T-helper 1 cell (primary cell): ENCODE measurements at regions not wholly inside any gene's neighbourhood (a gene's known extent, or its start where the extent isn't known, plus 50 kb on each side); places are given as distances from the start of the nearest gene placed in this dataset.
"Not testable (repeated sequence)": the region's sequence is repeated elsewhere in the genome, so short reads cannot be mapped to it uniquely, and the experiment has no call there.

Experiments used
- DNase-seq, 5 donors: peaks; one replicate each; pipeline ENCODE4 v3.0.0-alpha.2; 2012 to 2020

GRCh38 chr15:31221936-31222515 lies 104.6 kb upstream of the KLF13 start:
- DNase-seq, result no peak

- no peak for DNase-seq
Observed at GRCh38 chr15:31222773-31223341, 103.8 kb upstream of the KLF13 start.

- DNase-seq, result no peak
Observed at GRCh38 chr15:31223478-31224350, 102.9 kb upstream of the KLF13 start.

GRCh38 chr15:31224661-31225060 lies 102.0 kb upstream of the KLF13 start:
- DNase-seq, result not testable (repeated sequence)

GRCh38 chr15:31225356-31225955 lies 101.2 kb upstream of the KLF13 start:
- DNase-seq, result no peak

GRCh38 chr15:31226021-31226420 lies 100.6 kb upstream of the KLF13 start:
- DNase-seq, result no peak

- DNase-seq, result no peak
Observed at GRCh38 chr15:31227235-31227634, 99.4 kb upstream of the KLF13 start.

GRCh38 chr15:31228011-31228484 lies 98.6 kb upstream of the KLF13 start:
- DNase-seq, result no peak

- no peak for DNase-seq
Observed at GRCh38 chr15:31228980-31229826, 97.4 kb upstream of the KLF13 start.

DNA sequence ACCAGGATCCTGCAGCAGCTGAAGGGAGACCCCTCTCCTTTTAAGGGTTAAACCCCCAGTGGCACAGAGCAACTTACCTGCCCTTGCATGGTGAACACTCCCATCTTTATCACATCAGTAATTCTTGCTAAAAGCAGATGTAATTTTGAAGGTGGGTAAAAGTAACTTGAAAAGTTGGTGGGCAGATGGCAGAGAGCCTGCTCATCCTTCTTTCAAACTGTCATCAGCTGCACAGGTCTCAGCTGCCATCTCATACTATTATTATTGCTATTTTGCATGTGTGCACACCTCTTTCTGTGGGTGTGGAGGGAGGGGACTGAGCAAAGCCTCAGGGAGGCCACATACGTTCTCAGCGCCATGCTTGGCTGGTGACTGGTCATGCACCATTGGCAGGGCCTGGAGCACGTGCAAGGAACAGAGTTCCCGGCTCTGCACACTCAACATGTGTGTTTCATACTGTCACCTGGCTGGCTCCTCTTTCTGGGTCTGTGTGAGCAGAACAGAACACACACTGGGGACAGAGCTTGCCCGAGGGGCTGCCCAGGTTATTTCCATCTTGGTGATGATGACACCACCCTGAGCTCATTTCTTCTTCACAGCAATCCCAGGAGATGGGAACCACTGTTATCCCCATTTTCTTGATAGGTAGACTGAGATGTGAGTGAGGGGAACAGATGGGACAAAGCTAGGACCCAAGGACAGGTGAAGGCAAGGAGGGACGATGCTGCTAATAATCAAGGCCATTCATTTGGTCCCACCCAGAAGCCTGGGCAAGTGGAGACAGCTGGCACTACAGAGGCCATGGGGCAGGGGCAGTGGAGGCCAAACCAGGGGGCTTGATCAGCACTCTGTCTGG lies 95.8 kb upstream of the KLF13 start:
- DNase-seq, result no peak

GRCh38 chr15:31234815-31235214 lies 91.8 kb upstream of the KLF13 start:
- DNase-seq, result no peak

DNA sequence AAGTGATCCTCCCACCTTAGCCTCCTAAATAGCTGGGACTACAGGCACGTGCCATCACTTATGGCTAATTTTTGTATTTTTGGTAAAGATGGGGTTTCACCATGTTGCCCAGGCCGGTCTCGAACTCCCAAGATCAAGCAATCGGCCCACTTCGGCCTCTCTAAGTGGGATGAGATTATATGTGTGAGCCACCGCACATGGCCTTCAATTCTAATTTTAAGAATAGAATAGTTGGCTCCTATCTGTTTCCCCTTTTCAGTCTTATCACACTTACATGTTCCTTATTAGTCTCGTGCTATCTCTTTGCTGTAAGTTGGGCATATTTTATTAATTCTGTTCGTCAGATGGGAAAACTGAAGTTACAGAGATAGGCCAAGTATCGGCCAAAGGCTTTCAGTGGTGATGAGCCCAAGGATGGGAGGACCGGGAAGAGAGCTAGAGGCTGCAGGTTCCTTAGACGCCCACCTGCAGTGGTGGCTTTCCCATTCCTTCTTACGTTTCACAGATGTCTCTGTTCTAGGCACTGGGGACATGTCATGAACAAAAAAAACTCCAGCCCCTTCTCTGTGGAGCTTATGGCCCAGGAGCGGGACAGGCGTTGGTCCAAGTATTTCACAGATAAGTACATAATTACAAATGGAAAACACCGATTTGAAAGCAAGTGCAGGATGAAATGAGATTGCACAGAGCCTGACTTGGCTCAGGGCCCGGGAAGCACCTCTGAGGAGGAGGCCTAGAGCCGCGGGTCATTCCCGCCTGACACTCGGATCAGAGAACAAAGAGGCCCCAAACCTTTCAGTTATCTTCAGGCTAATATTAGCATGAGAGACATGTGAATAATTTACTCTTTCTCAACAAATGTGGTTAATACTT lies 91.1 kb upstream of the KLF13 start:
- DNase-seq, result no peak

GRCh38 chr15:31236184-31237042 lies 90.2 kb upstream of the KLF13 start:
- no peak for DNase-seq

- DNase-seq, result no peak
Observed at GRCh38 chr15:31237043-31237324, 89.7 kb upstream of the KLF13 start.

DNA sequence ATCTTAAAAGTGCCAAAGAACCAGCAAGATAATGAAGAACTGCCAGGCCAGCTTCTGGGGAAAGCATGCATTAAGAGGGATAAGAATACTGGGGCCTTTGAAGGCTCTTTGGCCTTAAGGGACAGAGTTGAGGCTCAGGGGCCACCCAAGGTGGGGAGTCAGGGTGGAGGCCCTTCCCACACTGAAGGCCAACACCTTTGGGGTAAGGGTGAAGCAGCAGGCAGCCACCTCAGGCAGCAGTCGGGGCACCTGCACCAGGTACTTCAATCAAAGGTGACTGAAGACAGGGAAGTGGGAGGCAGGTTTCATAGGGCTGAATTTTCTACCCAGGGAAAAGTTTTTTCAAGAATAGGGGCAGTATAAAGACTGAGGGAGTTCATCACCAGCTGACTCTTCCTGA lies 87.7 kb upstream of the KLF13 start:
- DNase-seq, result no peak

DNA sequence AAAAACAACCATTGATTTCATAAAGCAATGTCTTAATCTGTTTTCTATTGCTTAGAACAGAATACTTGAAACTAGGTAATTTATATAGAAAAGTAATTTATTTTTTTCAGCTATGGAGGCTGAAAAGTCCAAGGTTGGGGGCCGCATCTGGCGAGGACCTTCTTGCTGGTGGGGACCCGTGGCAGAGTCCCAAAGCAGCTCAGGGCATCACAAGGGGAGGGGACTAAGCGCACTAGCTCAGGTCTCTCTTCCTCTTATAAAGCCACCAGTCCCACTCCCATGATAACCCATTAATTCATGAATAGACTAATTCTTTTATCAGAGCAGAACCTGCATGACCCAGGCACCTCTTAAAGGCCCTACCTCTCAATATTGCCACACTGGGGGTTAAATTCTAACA lies 87.2 kb upstream of the KLF13 start:
- DNase-seq, result no peak

GRCh38 chr15:31241888-31242522 lies 84.6 kb upstream of the KLF13 start:
- peak in 2 of 5 donors; percentile 26 to 62 for DNase-seq

DNA sequence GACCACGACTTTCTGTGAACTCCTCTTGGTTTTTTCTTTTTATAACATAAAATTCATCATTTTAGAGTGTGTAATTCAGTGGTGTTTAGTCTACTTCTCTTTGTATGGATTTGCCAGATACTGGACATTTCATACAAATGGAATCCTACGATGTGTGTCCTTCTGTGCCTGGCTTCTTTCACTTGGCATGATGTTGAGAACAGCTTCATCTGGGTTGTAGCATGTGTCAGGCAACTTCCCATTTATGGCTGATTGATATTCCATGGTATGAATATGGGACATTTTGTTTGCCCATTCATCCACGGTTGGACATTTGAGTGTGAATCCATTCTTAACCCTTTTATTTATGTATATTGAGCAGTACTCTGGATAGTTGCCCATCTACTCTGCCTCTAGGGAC lies 82.7 kb upstream of the KLF13 start:
- no peak for DNase-seq

DNA sequence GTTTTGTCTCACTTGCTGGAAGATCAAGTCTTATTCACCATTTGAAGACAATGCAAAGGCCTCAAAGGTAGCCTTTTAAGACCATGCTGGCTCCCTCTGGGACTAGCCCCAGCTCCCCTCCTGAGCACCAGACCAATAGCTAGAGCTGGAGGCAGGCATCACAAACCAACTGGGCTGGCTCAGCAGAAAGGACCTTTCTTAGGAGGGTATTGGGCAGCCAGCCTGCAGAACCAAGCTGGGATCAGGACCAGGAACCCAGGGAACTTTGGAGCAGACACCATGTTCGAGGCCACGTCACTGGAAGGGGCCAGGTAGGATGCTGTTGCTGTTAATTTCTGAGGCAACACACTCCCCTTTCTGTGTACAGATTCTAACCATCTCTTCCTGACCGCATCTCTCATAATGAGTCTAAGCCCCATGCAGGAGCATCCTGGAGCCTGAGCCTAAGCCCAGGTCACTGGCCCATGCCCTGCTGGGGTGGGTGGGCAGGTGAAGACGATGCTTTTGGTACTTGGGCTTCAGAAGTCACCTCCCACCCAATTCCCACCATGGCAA lies 81.4 kb upstream of the KLF13 start:
- no peak for DNase-seq
